MM.1S (cell line): ENCODE measurements at regions not wholly inside any gene's neighbourhood (a gene's known extent, or its start where the extent isn't known, plus 50 kb on each side); places are given as distances from the start of the nearest gene placed in this dataset.

Experiments
- DNase-seq: peaks from one replicate; pipeline ENCODE4 v3.0.0-alpha.2; 2015
- H2AFZ ChIP-seq: fragments of 300-600 bp; sonication (generic); 2 replicates; pipeline ENCODE4 v1.6.0; 2016; ENCODE audit warnings: antibody characterized with exemption, low read length
- H3F3A ChIP-seq: fragments of 300-600 bp; sonication (generic); 2 replicates; pipeline ENCODE4 v1.6.1; 2016; ENCODE audit warnings: mild to moderate bottlenecking, antibody characterized with exemption, low read length, moderate library complexity, mixed read lengths; ENCODE audit not compliant: insufficient read depth
- H3K27ac ChIP-seq: fragments of 300-600 bp; sonication (generic); 2 replicates; pipeline ENCODE4 v1.5.1; 2016; ENCODE audit warnings: mild to moderate bottlenecking, low read length
- H3K27me3 ChIP-seq: fragments of 300-600 bp; sonication (generic); replicated peaks from 2 replicates; pipeline ENCODE4 v1.6.0; 2016; ENCODE audit warnings: low read length; ENCODE audit not compliant: insufficient read depth
- H3K36me3 ChIP-seq: fragments of 300-600 bp; sonication (generic); replicated peaks from 2 replicates; pipeline ENCODE4 v1.6.1; 2016; ENCODE audit warnings: mild to moderate bottlenecking, low read length, mixed read lengths; ENCODE audit not compliant: insufficient read depth
- H3K4me1 ChIP-seq: fragments of 300-600 bp; sonication (generic); 2 replicates; pipeline ENCODE4 v1.6.1; 2016; ENCODE audit warnings: low read length, mixed read lengths
- H3K4me2 ChIP-seq: fragments of 300-600 bp; sonication (generic); 2 replicates; pipeline ENCODE4 v1.6.0; 2016; ENCODE audit warnings: low read depth, low read length
- H3K4me3 ChIP-seq: fragments of 300-600 bp; sonication (generic); 2 replicates; pipeline ENCODE4 v1.5.1; 2016; ENCODE audit warnings: low read length, mixed read lengths
- H3K79me2 ChIP-seq: fragments of 300-600 bp; sonication (generic); 2 replicates; pipeline ENCODE4 v1.6.1; 2016; ENCODE audit warnings: mixed run types, low read length, mixed read lengths
- H3K9ac ChIP-seq: fragments of 300-600 bp; sonication (generic); 2 replicates; pipeline ENCODE4 v1.6.1; 2016; ENCODE audit warnings: low read length, mixed read lengths
- H3K9me2 ChIP-seq: fragments of 300-600 bp; sonication (generic); replicated peaks from 2 replicates; pipeline ENCODE4 v1.6.1; 2016; ENCODE audit warnings: mild to moderate bottlenecking, low read length, mixed read lengths; ENCODE audit not compliant: insufficient read depth
- H3K9me3 ChIP-seq: fragments of 300-600 bp; sonication (generic); replicated peaks from 2 replicates; pipeline ENCODE4 v1.6.1; 2016; ENCODE audit warnings: mild to moderate bottlenecking, low read length, mixed read lengths; ENCODE audit not compliant: insufficient read depth
- H4K20me1 ChIP-seq: fragments of 300-600 bp; sonication (generic); 2 replicates; pipeline ENCODE4 v1.6.1; 2016; ENCODE audit warnings: mild to moderate bottlenecking, low read length, moderate library complexity, mixed read lengths; ENCODE audit not compliant: insufficient read depth
- CTCF ChIP-seq: fragments of 300-600 bp; sonication (generic); IDR thresholded peaks from 2 replicates; pipeline ENCODE4 v1.5.1; 2016; ENCODE audit warnings: antibody characterized with exemption, low read length, mixed read lengths
- EZH2 ChIP-seq: fragments of 300-600 bp; sonication (generic); optimal IDR thresholded peaks from 2 replicates; pipeline ENCODE3; 2017; ENCODE audit warnings: low read depth, mild to moderate bottlenecking, antibody characterized with exemption, low read length, mixed read lengths
- EZH2phosphoT487 ChIP-seq: fragments of 300-600 bp; sonication (generic); IDR thresholded peaks from 2 replicates; pipeline ENCODE4 v1.6.1; 2018; ENCODE audit warnings: antibody characterized with exemption, low read length

GRCh38 chr13:54162069-54162468, 1133.5 kb downstream of the OLFM4 start:
- H3K79me2 ChIP-seq: no peaks in the 10 kb centered on the region
- H3K9ac ChIP-seq: no peak overlapping the region
- no peaks in the 10 kb centered on the region for H3K27me3 ChIP-seq
- H4K20me1 ChIP-seq: no peaks in the 10 kb centered on the region
- H3K9me3 ChIP-seq: no peaks in the 10 kb centered on the region
- no peak overlapping the region for H3K4me2 ChIP-seq
- no peaks in the 10 kb centered on the region for H3F3A ChIP-seq
- no peak overlapping the region for H3K4me3 ChIP-seq
- no peaks in the 10 kb centered on the region for H3K4me1 ChIP-seq
- no peak for TF ChIP-seq EZH2
- no peak for TF ChIP-seq CTCF
- TF ChIP-seq EZH2phosphoT487: no peak
- H2AFZ ChIP-seq: no peak overlapping the region
- DNase-seq: no peak
- H3K9me2 ChIP-seq: no peaks in the 10 kb centered on the region
- no peak overlapping the region for H3K27ac ChIP-seq
- H3K36me3 ChIP-seq: no peaks in the 10 kb centered on the region

- Histone ChIP-seq H3K9ac (no peak overlapping the region), H4K20me1 (no peaks in the 10 kb centered on the region), H3K9me3 (no peaks in the 10 kb centered on the region), H3K36me3 (no peaks in the 10 kb centered on the region), H3K9me2 (no peaks in the 10 kb centered on the region), H3K4me2 (no peak overlapping the region), H3K4me3 (no peak overlapping the region), H3K27me3 (no peaks in the 10 kb centered on the region), H3K4me1 (no peaks in the 10 kb centered on the region), H3K79me2 (no peaks in the 10 kb centered on the region), H2AFZ (no peak overlapping the region), H3K27ac (no peak overlapping the region), H3F3A (no peaks in the 10 kb centered on the region)
- DNase-seq: no peak
- no peak for TF ChIP-seq EZH2phosphoT487
- no peak for TF ChIP-seq EZH2
- TF ChIP-seq CTCF: no peak
Observed at GRCh38 chr13:54165581-54166215, 1137.1 kb downstream of the OLFM4 start.

- no peaks in the 10 kb centered on the region for H3K36me3 ChIP-seq
- no peaks in the 10 kb centered on the region for H3K27me3 ChIP-seq
- H3K4me2 ChIP-seq: no peak overlapping the region
- no peaks in the 10 kb centered on the region for H3F3A ChIP-seq
- no peaks in the 10 kb centered on the region for H3K4me1 ChIP-seq
- H4K20me1 ChIP-seq: no peaks in the 10 kb centered on the region
- H3K9me2 ChIP-seq: no peaks in the 10 kb centered on the region
- H3K9me3 ChIP-seq: no peaks in the 10 kb centered on the region
- H3K27ac ChIP-seq: no peak overlapping the region
- H3K9ac ChIP-seq: no peak overlapping the region
- TF ChIP-seq CTCF (no peak), EZH2 (no peak), EZH2phosphoT487 (no peak)
- H3K79me2 ChIP-seq: no peaks in the 10 kb centered on the region
- no peak for DNase-seq
- H3K4me3 ChIP-seq: no peak overlapping the region
- H2AFZ ChIP-seq: no peak overlapping the region
Observed at GRCh38 chr13:54173996-54174395, 1145.4 kb downstream of the OLFM4 start.
